Activated CD4-positive, alpha-beta T cell treated with anti-CD3 and anti-CD28 coated beads for 36 hours (primary cell): ENCODE measurements at regions not wholly inside any gene's neighbourhood (a gene's known extent, or its start where the extent isn't known, plus 50 kb on each side); places are given as distances from the start of the nearest gene placed in this dataset.
A peak's percentile ranks its signal among the peaks of the same experiment; 100 is the strongest.

Experiments used
- ATAC-seq: fragments of 200-7000 bp; cut with Tn5 transposase; one replicate; pipeline ENCODE4 v1.10.0; 2021; ENCODE audit warnings: mild to moderate bottlenecking, moderate library complexity
- CTCF ChIA-PET: fragments of 350-600 bp; sonication (Branson Sonifier 250); formaldehyde crosslinking; loops from one replicate; lab custom pipeline; 2021; ENCODE audit warnings: antibody characterized with exemption; lab: Charles Lee
- POLR2A ChIA-PET: fragments of 350-600 bp; sonication (Branson Sonifier 250); formaldehyde crosslinking; loops from one replicate; lab custom pipeline; 2021; ENCODE audit warnings: antibody characterized with exemption, inconsistent platforms; lab: Charles Lee
- DNase-seq: peaks from one replicate; pipeline ENCODE4 v3.0.0-alpha.2; 2020
- H3K27ac Mint-ChIP-seq: one replicate; pipeline ENCODE4 v1.8.0; 2021; ENCODE audit warnings: mixed read lengths
- H3K27me3 Mint-ChIP-seq: one replicate; pipeline ENCODE4 v1.8.0; 2021; ENCODE audit warnings: mixed read lengths
- H3K36me3 Mint-ChIP-seq: one replicate; pipeline ENCODE4 v1.8.0; 2021; ENCODE audit warnings: low read depth, mixed read lengths
- H3K4me1 Mint-ChIP-seq: one replicate; pipeline ENCODE4 v1.8.0; 2021; ENCODE audit warnings: mixed read lengths
- H3K4me3 Mint-ChIP-seq: one replicate; pipeline ENCODE4 v1.8.0; 2021; ENCODE audit warnings: mild to moderate bottlenecking, moderate library complexity, mixed read lengths
- H3K9me3 Mint-ChIP-seq: one replicate; pipeline ENCODE4 v1.8.0; 2021; ENCODE audit warnings: low read depth, mixed read lengths
- intact Hi-C, 2 experiments: fragments of 100-400 bp; cut with DNase I in 1 of 2; cut with micrococcal nuclease in 1 of 2; formaldehyde crosslinking; loops; one replicate each; pipeline versions ENCODE4 v1.14.2 to v1.15.1; 2022 to 2024; cut with DNase I, micrococcal nuclease

- ATAC-seq (peak; percentile 92), DNase-seq (peak; percentile 39)
- Mint-ChIP-seq H3K36me3 (no peaks in the 10 kb centered on the region), H3K27ac (no peak overlapping the region), H3K4me1 (no peaks in the 10 kb centered on the region), H3K9me3 (peaks cover 1% of the 10 kb centered on the region), H3K4me3 (no peak overlapping the region), H3K27me3 (no peaks in the 10 kb centered on the region)
- intact Hi-C loops = no loop called here
- CTCF ChIA-PET = no interaction called here
- POLR2A ChIA-PET = no interaction called here
These were observed 670.3 kb upstream of the TBX3 start for GRCh38 chr12:115354007-115354890.

GRCh38 chr12:115353467-115353866 is 669.5 kb upstream of the TBX3 start:
- ATAC-seq (no peak), DNase-seq (no peak)
- Mint-ChIP-seq H3K4me1 (no peaks in the 10 kb centered on the region), H3K9me3 (peaks cover 1% of the 10 kb centered on the region), H3K36me3 (no peaks in the 10 kb centered on the region), H3K27ac (no peak overlapping the region), H3K27me3 (no peaks in the 10 kb centered on the region), H3K4me3 (no peak overlapping the region)
- CTCF ChIA-PET = interaction anchor here (0.5 kb wide), 1 partner anchor 901 kb away, joined by 3 read pairs; no protein-coding TSS in a partner anchor
- POLR2A ChIA-PET = interaction anchor here (0.6 kb wide), 1 partner anchor 657 kb away, joined by 3 read pairs; no protein-coding TSS in a partner anchor
- intact Hi-C loops = no loop called here

GRCh38 chr12:115351514-115352077 is 667.6 kb upstream of the TBX3 start:
- intact Hi-C loops = no loop called here
- Mint-ChIP-seq H3K9me3 (peaks cover 1% of the 10 kb centered on the region), H3K27me3 (peaks cover 2% of the 10 kb centered on the region), H3K27ac (no peak overlapping the region), H3K36me3 (no peaks in the 10 kb centered on the region), H3K4me1 (no peaks in the 10 kb centered on the region), H3K4me3 (no peak overlapping the region)
- POLR2A ChIA-PET = no interaction called here
- DNase-seq (no peak), ATAC-seq (no peak)
- CTCF ChIA-PET = no interaction called here

- ChIA-PET CTCF (no interaction called here), POLR2A (no interaction called here)
- Mint-ChIP-seq H3K4me1 (no peaks in the 10 kb centered on the region), H3K36me3 (no peaks in the 10 kb centered on the region), H3K27ac (no peak overlapping the region), H3K9me3 (peaks cover 2% of the 10 kb centered on the region), H3K27me3 (peaks cover 2% of the 10 kb centered on the region), H3K4me3 (no peak overlapping the region)
- ATAC-seq (no peak), DNase-seq (no peak)
- intact Hi-C loops = no loop called here
These were observed 665.7 kb upstream of the TBX3 start for GRCh38 chr12:115349711-115350110.

GRCh38 chr12:115348301-115348700 is 664.3 kb upstream of the TBX3 start:
- Mint-ChIP-seq H3K27ac (no peak overlapping the region), H3K4me1 (no peaks in the 10 kb centered on the region), H3K27me3 (peaks cover 2% of the 10 kb centered on the region), H3K36me3 (no peaks in the 10 kb centered on the region), H3K9me3 (peaks cover 2% of the 10 kb centered on the region), H3K4me3 (no peak overlapping the region)
- intact Hi-C loops = no loop called here
- ATAC-seq = no peak
- CTCF ChIA-PET = no interaction called here
- POLR2A ChIA-PET = no interaction called here
- DNase-seq = no peak

- DNase-seq = no peak
- Mint-ChIP-seq H3K27ac (no peak overlapping the region), H3K4me1 (no peaks in the 10 kb centered on the region), H3K27me3 (peaks cover 2% of the 10 kb centered on the region), H3K36me3 (no peaks in the 10 kb centered on the region), H3K9me3 (peaks cover 7% of the 10 kb centered on the region), H3K4me3 (no peak overlapping the region)
- POLR2A ChIA-PET = no interaction called here
- no peak for ATAC-seq
- CTCF ChIA-PET = no interaction called here
- intact Hi-C loops = no loop called here
These were observed 659.6 kb upstream of the TBX3 start for GRCh38 chr12:115343601-115344000.

GRCh38 chr12:115343008-115343407 is 659.0 kb upstream of the TBX3 start:
- Mint-ChIP-seq H3K4me1 (no peaks in the 10 kb centered on the region), H3K27me3 (peaks cover 2% of the 10 kb centered on the region), H3K4me3 (no peak overlapping the region), H3K27ac (no peak overlapping the region), H3K36me3 (no peaks in the 10 kb centered on the region), H3K9me3 (peaks cover 7% of the 10 kb centered on the region)
- no peak for DNase-seq
- ChIA-PET POLR2A (no interaction called here), CTCF (no interaction called here)
- intact Hi-C loops = no loop called here
- no peak for ATAC-seq

- Mint-ChIP-seq H3K27ac (no peak overlapping the region), H3K27me3 (no peaks in the 10 kb centered on the region), H3K36me3 (no peaks in the 10 kb centered on the region), H3K4me1 (no peaks in the 10 kb centered on the region), H3K4me3 (no peak overlapping the region), H3K9me3 (peaks cover 7% of the 10 kb centered on the region)
- DNase-seq = peak; percentile 36
- intact Hi-C loops = no loop called here
- ChIA-PET POLR2A (no interaction called here), CTCF (no interaction called here)
- peak; percentile 49 for ATAC-seq
These were observed 657.5 kb upstream of the TBX3 start for GRCh38 chr12:115341442-115341841.

GRCh38 chr12:115338566-115339294 is 654.8 kb upstream of the TBX3 start:
- no peak for ATAC-seq
- ChIA-PET CTCF (no interaction called here), POLR2A (no interaction called here)
- Mint-ChIP-seq H3K27me3 (peaks cover 3% of the 10 kb centered on the region), H3K4me1 (no peaks in the 10 kb centered on the region), H3K36me3 (no peaks in the 10 kb centered on the region), H3K27ac (no peak overlapping the region), H3K4me3 (no peak overlapping the region), H3K9me3 (peaks cover 5% of the 10 kb centered on the region)
- intact Hi-C loops = no loop called here
- DNase-seq = no peak

- CTCF ChIA-PET = no interaction called here
These were observed 653.9 kb upstream of the TBX3 start for GRCh38 chr12:115337693-115338543.

GRCh38 chr12:115336506-115336905 is 652.5 kb upstream of the TBX3 start:
- CTCF ChIA-PET = no interaction called here
- ATAC-seq = no peak
- Mint-ChIP-seq H3K4me1 (no peaks in the 10 kb centered on the region), H3K9me3 (no peaks in the 10 kb centered on the region), H3K27ac (no peak overlapping the region), H3K4me3 (no peak overlapping the region), H3K36me3 (no peaks in the 10 kb centered on the region), H3K27me3 (peaks cover 3% of the 10 kb centered on the region)
- no peak for DNase-seq
- POLR2A ChIA-PET = interaction anchor here (0.5 kb wide), 1 partner anchor 1533 kb away, joined by 3 read pairs; no protein-coding TSS in a partner anchor
- intact Hi-C loops = no loop called here

More at GRCh38 chr12:115337693-115338543, 653.9 kb upstream of the TBX3 start:
- intact Hi-C loops = no loop called here
- Mint-ChIP-seq H3K4me1 (no peaks in the 10 kb centered on the region), H3K9me3 (peaks cover 4% of the 10 kb centered on the region), H3K4me3 (no peak overlapping the region), H3K36me3 (no peaks in the 10 kb centered on the region), H3K27ac (no peak overlapping the region), H3K27me3 (peaks cover 3% of the 10 kb centered on the region)
- POLR2A ChIA-PET = no interaction called here
- no peak for DNase-seq
- no peak for ATAC-seq
